ENCODE measurements at regions not wholly inside any gene's neighbourhood (a gene's known extent, or its start where the extent isn't known, plus 50 kb on each side); places are given as distances from the start of the nearest gene placed in this dataset.
"Not testable (repeated sequence)": the region's sequence is repeated elsewhere in the genome, so short reads cannot be mapped to it uniquely, and the experiment has no call there.

- H3K36me3 ChIP-seq, result no peaks in the 10 kb centered on the region
- intact Hi-C loops (cut with DNase I), result no loop called here
- no peak for TF ChIP-seq CTCF (IDR thresholded peaks at IDR 0.05)
- H3K4me3 ChIP-seq, result no peak overlapping the region
- no peak for ATAC-seq
- DNase-seq, result no peak
- H3K4me1 ChIP-seq, result peaks cover 0 to 5% (median 0%) of the 10 kb centered on the region in 3 donors
- no peaks in the 10 kb centered on the region for H3K27me3 ChIP-seq
- 11 to 13% methylated on average over 1 of the region's 1 CpG for WGBS, 2 donors
- H3K27ac ChIP-seq, result no peak overlapping the region
- no peaks in the 10 kb centered on the region for H3K9me3 ChIP-seq
- FAIRE-seq, result no peak
Observed at GRCh38 chr4:156295676-156296195, 342.1 kb upstream of the CTSO start.

- H3K9me3 ChIP-seq, result no peaks in the 10 kb centered on the region
- intact Hi-C loops (cut with DNase I), result no loop called here
- DNase-seq (no peak), ATAC-seq (peak; percentile 56 to 91 (median 68)), FAIRE-seq (no peak)
- H3K4me3 ChIP-seq, result no peak overlapping the region
- TF ChIP-seq CTCF (IDR thresholded peaks at IDR 0.05), result no peak
- WGBS, 2 donors, result 27 to 52% methylated on average over 2 of the region's 2 CpGs
- no peaks in the 10 kb centered on the region for H3K36me3 ChIP-seq
- no peak overlapping the region for H3K27ac ChIP-seq
- H3K27me3 ChIP-seq, result no peaks in the 10 kb centered on the region
- peaks cover 0 to 5% (median 0%) of the 10 kb centered on the region in 3 donors for H3K4me1 ChIP-seq
Observed at GRCh38 chr4:156294577-156294976, 340.9 kb upstream of the CTSO start.

- H3K4me1 ChIP-seq, result peaks cover 0 to 5% (median 0%) of the 10 kb centered on the region in 3 donors
- 77 to 88% methylated on average over 1 of the region's 1 CpG for WGBS, 2 donors
- intact Hi-C loops (cut with DNase I), result no loop called here
- H3K27me3 ChIP-seq, result no peaks in the 10 kb centered on the region
- TF ChIP-seq CTCF (IDR thresholded peaks at IDR 0.05), result no peak
- ATAC-seq (no peak), FAIRE-seq (no peak), DNase-seq (no peak)
- H3K36me3 ChIP-seq, result no peaks in the 10 kb centered on the region
- H3K27ac ChIP-seq, result no peak overlapping the region
- H3K9me3 ChIP-seq, result no peaks in the 10 kb centered on the region
- H3K4me3 ChIP-seq, result no peak overlapping the region
Observed at GRCh38 chr4:156293657-156294297, 340.1 kb upstream of the CTSO start.

- ATAC-seq, result no peak
- H3K4me1 ChIP-seq, result peaks cover 0 to 5% (median 0%) of the 10 kb centered on the region in 3 donors
- no peaks in the 10 kb centered on the region for H3K9me3 ChIP-seq
- no peak for FAIRE-seq
- H3K27ac ChIP-seq, result no peak overlapping the region
- WGBS, 2 donors, result 11% methylated on average over 1 of the region's 1 CpG
- intact Hi-C loops (cut with DNase I), result no loop called here
- TF ChIP-seq CTCF (IDR thresholded peaks at IDR 0.05), result no peak
- no peak overlapping the region for H3K4me3 ChIP-seq
- no peaks in the 10 kb centered on the region for H3K27me3 ChIP-seq
- DNase-seq, result no peak
- no peaks in the 10 kb centered on the region for H3K36me3 ChIP-seq
Observed at GRCh38 chr4:156291317-156291716, 337.7 kb upstream of the CTSO start.

GRCh38 chr4:156290811-156291210 is 337.1 kb upstream of the CTSO start:
- Histone ChIP-seq H3K27me3 (no peaks in the 10 kb centered on the region), H3K4me1 (peaks cover 0 to 5% (median 0%) of the 10 kb centered on the region in 3 donors), H3K27ac (no peak overlapping the region), H3K36me3 (no peaks in the 10 kb centered on the region), H3K9me3 (no peaks in the 10 kb centered on the region), H3K4me3 (no peak overlapping the region)
- ATAC-seq (no peak), DNase-seq (no peak), FAIRE-seq (no peak)
- no peak for TF ChIP-seq CTCF (IDR thresholded peaks at IDR 0.05)
- intact Hi-C loops (cut with DNase I), result no loop called here
- WGBS, 2 donors, result 48 to 67% methylated on average over 2 of the region's 2 CpGs

GRCh38 chr4:156290026-156290425 is 336.4 kb upstream of the CTSO start:
- DNase-seq; H3K36me3 ChIP-seq; H3K9me3 ChIP-seq; H3K27ac ChIP-seq; H3K4me3 ChIP-seq; FAIRE-seq; intact Hi-C loops (cut with DNase I); ATAC-seq; H3K4me1 ChIP-seq; H3K27me3 ChIP-seq: not testable (repeated sequence)
- WGBS, 2 donors, result 78 to 88% methylated on average over 17 to 19 of the region's 19 CpGs
